ENCODE measurements at regions not wholly inside any gene's neighbourhood (a gene's known extent, or its start where the extent isn't known, plus 50 kb on each side); places are given as distances from the start of the nearest gene placed in this dataset.
"Not testable (repeated sequence)": the region's sequence is repeated elsewhere in the genome, so short reads cannot be mapped to it uniquely, and the experiment has no call there.

DNA sequence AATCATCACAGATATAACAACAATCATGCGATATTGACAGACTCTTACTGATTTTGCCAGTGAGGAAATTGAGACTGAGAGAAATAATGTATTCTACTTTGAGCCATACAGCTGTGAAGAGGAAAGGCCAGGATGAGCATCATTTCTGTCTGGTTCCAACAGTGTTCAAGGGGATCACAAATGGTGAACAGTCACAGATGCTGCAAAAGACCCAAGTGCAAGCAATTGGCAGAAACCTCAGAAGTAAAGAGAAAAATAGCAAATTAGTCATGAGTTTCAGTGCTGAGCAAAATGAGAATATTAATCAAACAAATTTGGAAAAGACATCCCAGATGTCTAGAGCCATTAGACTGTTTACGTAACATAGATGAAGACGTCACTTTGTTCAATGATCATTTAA lies 114.1 kb downstream of the RAB38 start:
- H3K4me3 ChIP-seq (ENCODE audit: low read length) = no peak overlapping the region
- TF ChIP-seq, protein P1, sequence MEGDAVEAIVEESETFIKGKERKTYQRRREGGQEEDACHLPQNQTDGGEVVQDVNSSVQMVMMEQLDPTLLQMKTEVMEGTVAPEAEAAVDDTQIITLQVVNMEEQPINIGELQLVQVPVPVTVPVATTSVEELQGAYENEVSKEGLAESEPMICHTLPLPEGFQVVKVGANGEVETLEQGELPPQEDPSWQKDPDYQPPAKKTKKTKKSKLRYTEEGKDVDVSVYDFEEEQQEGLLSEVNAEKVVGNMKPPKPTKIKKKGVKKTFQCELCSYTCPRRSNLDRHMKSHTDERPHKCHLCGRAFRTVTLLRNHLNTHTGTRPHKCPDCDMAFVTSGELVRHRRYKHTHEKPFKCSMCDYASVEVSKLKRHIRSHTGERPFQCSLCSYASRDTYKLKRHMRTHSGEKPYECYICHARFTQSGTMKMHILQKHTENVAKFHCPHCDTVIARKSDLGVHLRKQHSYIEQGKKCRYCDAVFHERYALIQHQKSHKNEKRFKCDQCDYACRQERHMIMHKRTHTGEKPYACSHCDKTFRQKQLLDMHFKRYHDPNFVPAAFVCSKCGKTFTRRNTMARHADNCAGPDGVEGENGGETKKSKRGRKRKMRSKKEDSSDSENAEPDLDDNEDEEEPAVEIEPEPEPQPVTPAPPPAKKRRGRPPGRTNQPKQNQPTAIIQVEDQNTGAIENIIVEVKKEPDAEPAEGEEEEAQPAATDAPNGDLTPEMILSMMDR (conservative IDR thresholded peaks at IDR 0.05; ENCODE audit: low read depth, low read length) = no peak

DNA sequence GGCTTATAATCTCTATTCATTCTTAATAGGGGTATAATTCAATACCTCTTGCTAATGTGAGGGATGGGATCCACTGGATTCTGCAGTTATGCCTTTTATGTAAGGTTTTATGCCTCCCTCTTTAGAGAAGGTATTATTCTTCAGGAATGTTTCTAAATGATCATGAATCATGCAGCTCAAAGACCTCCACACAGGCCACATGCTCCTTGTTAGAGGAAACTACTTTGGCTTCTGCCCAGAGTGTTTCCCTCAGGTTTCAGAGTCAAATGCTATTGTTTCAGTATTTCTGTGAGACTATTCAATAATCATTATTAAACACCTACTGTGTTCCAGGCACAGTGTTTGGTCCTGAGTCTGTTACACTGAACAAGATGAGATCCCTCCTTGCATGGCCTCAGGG lies 115.9 kb downstream of the RAB38 start:
- peak; percentile 64 for DNase-seq (ENCODE audit: low read depth)
- no peak overlapping the region for H3K4me3 ChIP-seq (ENCODE audit: low read length)
- TF ChIP-seq, protein P1 (conservative IDR thresholded peaks at IDR 0.05; ENCODE audit: low read depth, low read length) = no peak

More for the DNA sequence above, 114.1 kb downstream of the RAB38 start:
- DNase-seq (ENCODE audit: low read depth) = no peak

DNA sequence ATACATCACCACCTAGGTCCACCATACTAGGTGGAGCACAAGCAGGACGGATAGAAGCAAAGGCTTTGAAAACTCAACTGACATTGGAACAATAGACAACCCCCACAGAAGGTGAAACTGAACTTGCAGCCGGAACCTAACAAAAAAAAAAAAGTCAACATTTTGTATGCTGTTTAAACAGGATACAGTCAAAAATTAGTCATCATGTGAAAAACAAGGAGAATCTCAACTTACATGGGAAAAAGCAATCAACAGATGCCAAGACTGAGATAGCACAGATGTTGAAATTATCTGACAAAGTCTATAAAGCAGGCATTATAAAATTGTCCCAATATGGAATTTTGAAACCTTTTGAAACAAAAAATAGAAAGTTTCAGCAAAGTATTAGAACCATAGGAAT lies 123.8 kb downstream of the RAB38 start:
- no peak overlapping the region for H3K4me3 ChIP-seq (ENCODE audit: low read length)
- DNase-seq (ENCODE audit: low read depth) = no peak
- TF ChIP-seq, protein P1 (conservative IDR thresholded peaks at IDR 0.05; ENCODE audit: low read depth, low read length) = no peak

DNA sequence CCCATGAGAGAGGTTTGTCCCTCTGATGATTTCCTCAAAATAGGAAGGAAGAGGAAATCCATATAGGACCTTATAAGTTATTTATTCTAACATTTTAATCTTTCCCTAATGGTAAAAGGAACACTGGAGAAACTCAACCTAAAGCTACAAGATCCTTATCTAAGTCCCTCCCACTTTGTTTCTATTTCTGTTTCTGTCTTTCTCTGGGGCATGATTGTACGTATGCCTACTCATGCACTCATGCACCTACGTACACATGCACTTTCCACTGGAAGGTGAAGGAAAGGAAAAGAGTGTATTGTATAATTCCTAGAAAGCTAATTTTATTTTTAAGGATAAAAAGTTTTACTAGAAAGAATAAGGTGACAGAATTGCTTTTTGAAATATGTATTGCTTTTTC lies 125.0 kb downstream of the RAB38 start:
- peak; percentile 29 for DNase-seq (ENCODE audit: low read depth)
- TF ChIP-seq, protein P1 (conservative IDR thresholded peaks at IDR 0.05; ENCODE audit: low read depth, low read length) = no peak
- no peak overlapping the region for H3K4me3 ChIP-seq (ENCODE audit: low read length)

DNA sequence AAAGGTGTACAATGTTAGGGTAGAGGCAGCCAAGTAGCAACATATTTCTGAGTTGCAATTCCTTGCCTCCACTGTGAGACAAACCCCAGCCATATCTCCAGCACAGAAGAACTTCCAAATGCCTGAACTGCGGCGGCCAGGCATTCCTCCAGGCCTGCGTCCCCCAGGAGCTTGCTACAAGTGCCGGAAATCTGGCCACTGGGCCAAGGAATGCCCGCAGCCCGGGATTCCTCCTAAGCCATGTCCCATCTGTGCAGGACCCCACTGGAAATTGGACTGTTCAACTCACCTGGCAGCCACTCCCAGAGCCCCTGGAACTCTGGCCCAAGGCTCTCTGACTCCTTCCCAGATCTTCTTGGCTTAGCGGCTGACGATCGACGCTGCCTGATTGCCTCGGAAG lies 130.0 kb downstream of the RAB38 start:
- not testable (repeated sequence) for H3K4me3 ChIP-seq (ENCODE audit: low read length); DNase-seq (ENCODE audit: low read depth)

DNA sequence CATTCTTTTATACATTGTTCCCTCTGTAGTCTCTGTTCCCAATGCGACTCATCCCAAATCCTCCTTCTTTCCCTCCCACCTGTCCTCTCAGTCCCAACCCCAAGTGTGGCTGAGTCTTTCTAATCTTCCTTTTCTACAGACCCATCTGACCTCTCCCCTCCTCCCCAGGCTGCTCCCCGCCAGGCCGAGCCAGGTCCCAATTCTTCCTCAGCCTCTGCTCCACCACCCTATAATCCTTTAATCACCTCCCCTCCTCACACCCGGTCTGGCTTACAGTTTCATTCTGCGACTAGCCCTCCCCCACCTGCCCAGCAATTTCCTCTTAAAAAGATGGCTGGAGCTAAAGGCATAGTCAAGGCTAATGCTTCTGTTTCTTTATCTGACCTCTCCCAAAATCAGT lies 130.6 kb downstream of the RAB38 start:
- not testable (repeated sequence) for H3K4me3 ChIP-seq (ENCODE audit: low read length); DNase-seq (ENCODE audit: low read depth)

DNA sequence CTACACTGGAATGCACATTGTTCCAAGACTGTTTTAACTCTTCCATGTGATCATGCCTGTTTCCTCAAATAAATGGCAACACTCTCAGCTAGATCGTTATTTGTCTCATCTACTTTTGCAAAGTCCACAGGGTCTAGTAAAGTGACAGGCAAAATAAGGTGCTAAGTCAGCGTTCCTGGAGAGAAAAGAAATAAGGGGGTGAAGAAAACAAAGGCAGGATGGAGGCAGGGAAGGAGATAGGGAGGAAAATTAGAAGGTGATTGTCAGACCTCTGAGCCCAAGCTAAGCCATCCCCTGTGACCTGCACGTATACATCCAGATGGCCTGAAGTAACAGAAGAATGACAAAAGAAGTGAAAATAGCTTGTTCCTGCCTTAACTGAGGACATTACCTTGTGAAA lies 132.1 kb downstream of the RAB38 start:
- H3K4me3 ChIP-seq (ENCODE audit: low read length) = no peak overlapping the region
- DNase-seq (ENCODE audit: low read depth) = no peak
- TF ChIP-seq, protein P1 (conservative IDR thresholded peaks at IDR 0.05; ENCODE audit: low read depth, low read length) = no peak

DNA sequence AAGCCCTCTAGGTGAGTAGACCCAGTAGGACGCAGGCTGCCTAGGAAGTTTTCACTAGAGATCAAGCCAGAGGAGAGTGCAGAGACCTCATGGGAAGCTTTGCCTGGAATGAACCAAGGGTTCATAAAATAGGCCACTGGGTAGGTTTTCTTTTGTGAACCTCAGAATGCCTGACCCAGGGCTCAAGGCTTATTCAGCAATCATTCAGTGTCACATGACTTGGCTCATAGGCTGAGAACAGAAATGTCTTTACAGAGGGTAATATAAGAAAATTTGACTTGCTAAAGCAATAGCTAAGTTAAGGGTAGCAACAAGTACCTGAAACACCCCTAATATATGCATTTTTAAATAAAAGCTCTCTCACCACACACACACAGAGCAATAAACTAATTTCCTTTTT lies 132.6 kb downstream of the RAB38 start:
- TF ChIP-seq, protein P1 (conservative IDR thresholded peaks at IDR 0.05; ENCODE audit: low read depth, low read length) = no peak
- H3K4me3 ChIP-seq (ENCODE audit: low read length) = no peak overlapping the region
- peak; percentile 31 for DNase-seq (ENCODE audit: low read depth)
